ENCODE measurements at regions not wholly inside any gene's neighbourhood (a gene's known extent, or its start where the extent isn't known, plus 50 kb on each side); places are given as distances from the start of the nearest gene placed in this dataset.

- no TSS peak for BruUV-seq (replicated peaks)
- no peak for TF ChIP-seq TCF7L2 (IDR thresholded peaks at IDR 0.05; ENCODE audit: borderline replicate concordance, extremely low read depth, insufficient read depth, insufficient read length)
- H3K9me2 ChIP-seq (ENCODE audit: insufficient read depth) = no peaks in the 10 kb centered on the region
- ChIA-PET CTCF (no interaction called here), POLR2A (no interaction called here), RAD21 (ENCODE audit: low non-redundant PET in 1 of 2, low total read pairs in 2 of 2, uncharacterized antibody in 2 of 2, unreplicated experiment in 2 of 2) (no interaction called here)
- H2AFZ ChIP-seq (ENCODE audit: low read depth, low read length, poor library complexity, severe bottlenecking) = no peak overlapping the region
- H3K4me2 ChIP-seq (ENCODE audit: low read length) = no peak overlapping the region
- H3K36me3 ChIP-seq (ENCODE audit: control insufficient read depth in 1 of 2, insufficient read depth in 2 of 2, low read length in 2 of 2) = no peaks in the 10 kb centered on the region
- intact Hi-C loops (cut with micrococcal nuclease) = no loop called here
- no peak overlapping the region for H3K27ac ChIP-seq (ENCODE audit: low read depth, low read length)
- no peaks in the 10 kb centered on the region for H4K20me1 ChIP-seq (ENCODE audit: insufficient read depth)
- ATAC-seq (no peak), DNase-seq (ENCODE audit: low read depth, low spot score) (no peak)
- no peak overlapping the region for H3K4me3 ChIP-seq (replicated peaks in 1 of 2; ENCODE audit: low read depth in 1 of 2, low read length in 2 of 2)
- H3K79me2 ChIP-seq (ENCODE audit: insufficient read depth, low read length) = no peaks in the 10 kb centered on the region
- peaks cover 10% of the 10 kb centered on the region; the same call in 1 of the 2 replicates for H3K27me3 ChIP-seq (ENCODE audit: insufficient read depth, low read length)
- H3K9me3 ChIP-seq (ENCODE audit: control insufficient read depth in 1 of 2, insufficient read depth in 1 of 2, low read depth in 1 of 2, low read length in 2 of 2) = no peaks in the 10 kb centered on the region
- no peak overlapping the region for H3K9ac ChIP-seq (ENCODE audit: low read length)
- no peaks in the 10 kb centered on the region for H3K4me1 ChIP-seq (ENCODE audit: control insufficient read depth in 1 of 2, insufficient read depth in 2 of 2, low read length in 2 of 2)
These were observed 92.4 kb downstream of the CXCL12 start for GRCh38 chr10:44292390-44293002.

GRCh38 chr10:44291091-44291490, 93.8 kb downstream of the CXCL12 start:
- TF ChIP-seq EZH2 (IDR thresholded peaks at IDR 0.05) = no peak
- TF ChIP-seq POLR2A (IDR thresholded peaks at IDR 0.05; ENCODE audit: borderline replicate concordance, extremely low read depth, insufficient read depth, insufficient read length) = no peak
- TF ChIP-seq FOSL1 (IDR thresholded peaks at IDR 0.05; ENCODE audit: low read depth) = no peak
- TF ChIP-seq SP1 (IDR thresholded peaks at IDR 0.05; ENCODE audit: low read depth) = no peak
- TF ChIP-seq MAX (IDR thresholded peaks at IDR 0.05) = no peak
- no peak for TF ChIP-seq CEBPB (IDR thresholded peaks at IDR 0.05; ENCODE audit: low read depth)
- no peak for TF ChIP-seq SIN3A (IDR thresholded peaks at IDR 0.05; ENCODE audit: low read depth)
- TF ChIP-seq CBX3 (IDR thresholded peaks at IDR 0.05; ENCODE audit: low read depth) = no peak
- TF ChIP-seq RAD21 (IDR thresholded peaks at IDR 0.05; ENCODE audit: low read depth) = no peak
- no peak for TF ChIP-seq YY1 (IDR thresholded peaks at IDR 0.05; ENCODE audit: extremely low read depth, insufficient replicate concordance, low read depth, low read length)
- TF ChIP-seq ZNF274 (IDR thresholded peaks at IDR 0.05; ENCODE audit: low read depth, low read length) = no peak
- TF ChIP-seq POLR2AphosphoS5 (IDR thresholded peaks at IDR 0.05; ENCODE audit: low read depth, low read length) = no peak
- ATAC-seq (no peak), DNase-seq (ENCODE audit: low read depth, low spot score) (no peak)
- Histone ChIP-seq H3K79me2 (ENCODE audit: insufficient read depth, low read length) (no peaks in the 10 kb centered on the region), H4K20me1 (ENCODE audit: insufficient read depth) (no peaks in the 10 kb centered on the region), H3K9me3 (ENCODE audit: control insufficient read depth in 1 of 2, insufficient read depth in 1 of 2, low read depth in 1 of 2, low read length in 2 of 2) (no peaks in the 10 kb centered on the region), H3K4me1 (ENCODE audit: control insufficient read depth in 1 of 2, insufficient read depth in 2 of 2, low read length in 2 of 2) (no peaks in the 10 kb centered on the region), H3K27ac (ENCODE audit: low read depth, low read length) (no peak overlapping the region), H3K4me3 (replicated peaks in 1 of 2; ENCODE audit: low read depth in 1 of 2, low read length in 2 of 2) (no peak overlapping the region), H3K4me2 (ENCODE audit: low read length) (no peak overlapping the region), H3K9ac (ENCODE audit: low read length) (no peak overlapping the region), H3K36me3 (ENCODE audit: control insufficient read depth in 1 of 2, insufficient read depth in 2 of 2, low read length in 2 of 2) (no peaks in the 10 kb centered on the region), H3K9me2 (ENCODE audit: insufficient read depth) (no peaks in the 10 kb centered on the region), H2AFZ (ENCODE audit: low read depth, low read length, poor library complexity, severe bottlenecking) (no peak overlapping the region), H3K27me3 (ENCODE audit: insufficient read depth, low read length) (0 out of 2 replicates have a peak, but pooled peaks cover 11% of the 10 kb centered on the region)
- ChIA-PET CTCF (no interaction called here), POLR2A (no interaction called here), RAD21 (ENCODE audit: low non-redundant PET in 1 of 2, low total read pairs in 2 of 2, uncharacterized antibody in 2 of 2, unreplicated experiment in 2 of 2) (no interaction called here)
- no TSS peak for BruUV-seq (replicated peaks)
- intact Hi-C loops (cut with micrococcal nuclease) = no loop called here

Measured in HCT116 (cell line).